Neural crest cell (in vitro differentiated cells): ENCODE measurements at regions not wholly inside any gene's neighbourhood (a gene's known extent, or its start where the extent isn't known, plus 50 kb on each side); places are given as distances from the start of the nearest gene placed in this dataset.

Source experiments
- DNase-seq: peaks from one replicate; pipeline ENCODE4 v3.0.0; 2021; ENCODE audit warnings: low read depth, mixed read lengths, low spot score
- H3K27ac Mint-ChIP-seq: one replicate; pipeline ENCODE4 v1.8.0; 2021; ENCODE audit warnings: mild to moderate bottlenecking, mixed read lengths; ENCODE audit not compliant: unreplicated experiment
- H3K27me3 Mint-ChIP-seq: 2 replicates; pipeline ENCODE4 v1.8.0; 2021; ENCODE audit warnings: low read depth, mild to moderate bottlenecking, mixed read lengths
- H3K36me3 Mint-ChIP-seq: 2 replicates; pipeline ENCODE4 v1.8.0; 2021; ENCODE audit warnings: low read depth, mild to moderate bottlenecking, mixed read lengths
- H3K4me1 Mint-ChIP-seq: 2 replicates; pipeline ENCODE4 v1.8.0; 2021; ENCODE audit warnings: mixed read lengths
- H3K4me3 Mint-ChIP-seq: one replicate; pipeline ENCODE4 v1.8.0; 2021; ENCODE audit warnings: mild to moderate bottlenecking, mixed read lengths
- H3K9me3 Mint-ChIP-seq: 2 replicates; pipeline ENCODE4 v1.8.0; 2021; ENCODE audit warnings: mixed read lengths
- TF ChIP-seq, protein P1 (sequence below): fragments of 200-600 bp; sonication (generic); conservative IDR thresholded peaks from 2 replicates; pipeline ENCODE4 v1.5.0; 2021; ENCODE audit warnings: antibody characterized with exemption, mild to moderate bottlenecking

DNA sequence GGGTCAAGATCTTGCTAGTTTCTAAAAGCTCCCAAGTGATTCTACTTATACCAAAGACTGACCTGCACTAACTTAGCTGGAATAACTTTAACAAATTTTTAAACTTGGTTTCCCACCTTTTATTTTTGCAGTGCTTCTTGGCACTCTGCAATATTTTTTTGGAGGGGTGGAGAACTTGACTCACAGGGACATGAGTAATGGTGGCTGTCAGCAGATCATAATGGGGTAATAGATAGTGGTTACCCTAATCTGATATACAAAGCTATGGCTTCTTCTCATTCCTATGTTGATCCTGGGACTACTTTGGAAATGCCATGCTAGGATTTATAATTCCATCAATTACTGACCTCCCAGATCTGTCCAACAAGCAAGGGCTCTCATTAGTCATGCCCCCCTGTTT is 295.7 kb downstream of the GPAT3 start:
- Mint-ChIP-seq H3K36me3 (no peaks in the 10 kb centered on the region), H3K27ac (no peak overlapping the region), H3K4me3 (no peak overlapping the region)

DNA sequence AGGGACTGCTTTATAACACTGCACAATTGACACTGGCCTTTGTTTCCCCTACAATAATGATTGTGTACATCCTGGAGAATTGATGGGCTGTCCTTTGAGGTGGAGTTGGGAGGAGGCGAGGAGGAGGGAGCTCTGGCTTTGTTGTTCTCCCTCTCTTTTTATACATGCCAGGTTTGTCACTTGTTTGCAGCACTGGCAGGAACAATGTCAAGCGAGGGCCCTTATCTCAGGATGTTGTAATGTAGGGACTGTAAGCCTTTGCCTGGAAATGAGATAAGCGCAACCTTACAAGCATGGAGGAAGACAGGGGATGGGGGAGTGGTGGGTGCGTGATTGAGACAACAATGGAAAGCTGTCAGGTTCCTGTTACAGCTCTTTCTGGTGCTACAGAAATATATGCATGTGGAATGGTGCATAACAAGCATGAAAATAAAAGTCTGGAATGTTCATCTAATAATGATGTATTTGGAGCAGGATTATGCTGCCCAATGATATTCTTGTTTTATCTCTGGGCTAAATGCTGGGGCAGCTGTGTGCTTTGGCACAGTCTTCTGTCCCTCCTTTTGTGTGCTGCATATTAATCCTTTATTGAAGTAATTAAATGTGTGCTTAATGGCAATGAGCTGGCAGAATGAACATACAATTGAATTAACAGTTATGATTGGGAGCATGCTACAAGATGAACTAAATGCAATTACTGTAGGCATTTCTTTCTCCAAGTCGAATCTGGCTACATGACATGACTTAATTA is 294.4 kb downstream of the GPAT3 start:
- no peak overlapping the region for H3K4me3 Mint-ChIP-seq
- H3K4me1 Mint-ChIP-seq: peaks cover 12% of the 10 kb centered on the region

More for the DNA sequence above, 295.7 kb downstream of the GPAT3 start:
- H3K27me3 Mint-ChIP-seq: no peaks in the 10 kb centered on the region
- TF ChIP-seq, protein P1, sequence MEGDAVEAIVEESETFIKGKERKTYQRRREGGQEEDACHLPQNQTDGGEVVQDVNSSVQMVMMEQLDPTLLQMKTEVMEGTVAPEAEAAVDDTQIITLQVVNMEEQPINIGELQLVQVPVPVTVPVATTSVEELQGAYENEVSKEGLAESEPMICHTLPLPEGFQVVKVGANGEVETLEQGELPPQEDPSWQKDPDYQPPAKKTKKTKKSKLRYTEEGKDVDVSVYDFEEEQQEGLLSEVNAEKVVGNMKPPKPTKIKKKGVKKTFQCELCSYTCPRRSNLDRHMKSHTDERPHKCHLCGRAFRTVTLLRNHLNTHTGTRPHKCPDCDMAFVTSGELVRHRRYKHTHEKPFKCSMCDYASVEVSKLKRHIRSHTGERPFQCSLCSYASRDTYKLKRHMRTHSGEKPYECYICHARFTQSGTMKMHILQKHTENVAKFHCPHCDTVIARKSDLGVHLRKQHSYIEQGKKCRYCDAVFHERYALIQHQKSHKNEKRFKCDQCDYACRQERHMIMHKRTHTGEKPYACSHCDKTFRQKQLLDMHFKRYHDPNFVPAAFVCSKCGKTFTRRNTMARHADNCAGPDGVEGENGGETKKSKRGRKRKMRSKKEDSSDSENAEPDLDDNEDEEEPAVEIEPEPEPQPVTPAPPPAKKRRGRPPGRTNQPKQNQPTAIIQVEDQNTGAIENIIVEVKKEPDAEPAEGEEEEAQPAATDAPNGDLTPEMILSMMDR: no peak
- no peak for DNase-seq
- peaks cover 12% of the 10 kb centered on the region for H3K4me1 Mint-ChIP-seq
- no peaks in the 10 kb centered on the region for H3K9me3 Mint-ChIP-seq

DNA sequence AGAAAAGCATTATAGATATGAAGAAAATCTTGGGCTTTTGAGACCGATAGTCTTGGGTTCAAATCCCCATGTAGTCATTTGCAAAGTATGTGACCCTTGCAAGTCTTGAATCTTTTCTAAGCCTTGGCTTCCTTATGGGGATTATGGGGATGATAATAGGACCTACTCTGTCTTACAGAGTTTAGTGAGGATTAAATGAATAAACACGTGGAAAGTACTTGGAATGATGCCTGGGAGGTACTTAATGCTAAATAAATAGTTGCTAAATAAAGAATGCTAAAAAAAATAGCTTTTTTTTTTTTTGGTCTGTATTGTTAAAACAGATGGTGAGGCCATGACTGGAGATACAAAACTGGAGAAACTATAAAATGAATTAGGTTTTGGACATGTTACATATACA is 292.7 kb downstream of the GPAT3 start:
- Mint-ChIP-seq H3K9me3 (peaks cover 5% of the 10 kb centered on the region), H3K4me1 (peaks cover 12% of the 10 kb centered on the region), H3K27ac (no peak overlapping the region), H3K4me3 (no peak overlapping the region), H3K27me3 (no peaks in the 10 kb centered on the region), H3K36me3 (no peaks in the 10 kb centered on the region)
- TF ChIP-seq, protein P1: no peak
- no peak for DNase-seq

More for the DNA sequence above, 294.4 kb downstream of the GPAT3 start:
- TF ChIP-seq, protein P1: no peak
- DNase-seq: no peak
- no peaks in the 10 kb centered on the region for H3K36me3 Mint-ChIP-seq
- no peak overlapping the region for H3K27ac Mint-ChIP-seq
- H3K27me3 Mint-ChIP-seq: no peaks in the 10 kb centered on the region
- H3K9me3 Mint-ChIP-seq: no peaks in the 10 kb centered on the region

DNA sequence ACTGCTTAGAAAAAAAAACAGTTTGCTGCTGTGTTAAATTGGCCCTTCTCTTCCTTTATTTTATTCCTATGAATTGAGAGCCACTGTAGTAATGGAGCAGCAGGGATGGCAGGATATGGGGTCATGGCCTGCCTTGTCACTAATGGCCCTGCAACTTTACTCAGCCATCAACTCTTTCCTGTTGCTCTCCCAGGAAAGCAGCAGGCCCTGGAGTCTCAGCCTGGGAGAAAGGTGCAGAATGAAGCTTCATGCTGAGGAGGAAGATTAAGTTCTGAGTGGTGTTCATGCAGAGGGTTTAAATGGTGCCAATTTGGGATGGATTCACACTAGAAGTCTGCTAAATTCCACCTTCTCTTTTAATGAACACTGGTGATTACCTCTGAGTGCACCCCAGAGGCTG is 285.6 kb downstream of the GPAT3 start:
- no peak for DNase-seq
- Mint-ChIP-seq H3K4me3 (no peak overlapping the region), H3K36me3 (peaks cover 2% of the 10 kb centered on the region), H3K27ac (no peak overlapping the region), H3K9me3 (peaks cover 17% of the 10 kb centered on the region), H3K4me1 (peaks cover 8% of the 10 kb centered on the region), H3K27me3 (no peaks in the 10 kb centered on the region)
- TF ChIP-seq, protein P1: no peak

DNA sequence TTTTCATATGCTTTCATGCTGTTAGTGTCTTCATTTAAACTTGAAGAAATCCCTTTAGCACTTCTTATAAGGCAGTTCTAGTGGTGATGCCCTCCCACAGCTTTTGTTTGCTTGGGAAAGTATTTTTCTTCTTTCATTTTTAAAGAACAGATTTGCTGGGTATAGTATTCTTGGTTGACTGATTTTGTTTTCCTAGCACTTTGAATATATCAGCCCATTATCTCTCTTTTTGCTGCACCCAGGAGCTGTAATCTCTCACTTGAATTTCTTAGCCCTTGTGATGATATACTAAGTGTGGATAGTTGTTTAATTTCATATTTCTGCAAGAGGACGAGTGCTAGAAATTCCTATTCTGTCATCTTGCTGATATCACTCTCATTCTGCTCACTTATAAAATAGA is 283.7 kb downstream of the GPAT3 start:
- no peak for DNase-seq
- no peak overlapping the region for H3K27ac Mint-ChIP-seq
- H3K4me1 Mint-ChIP-seq: peaks cover 8% of the 10 kb centered on the region
- peaks cover 17% of the 10 kb centered on the region for H3K9me3 Mint-ChIP-seq
- TF ChIP-seq, protein P1: no peak
- peaks cover 2% of the 10 kb centered on the region for H3K36me3 Mint-ChIP-seq
- no peak overlapping the region for H3K4me3 Mint-ChIP-seq
- no peaks in the 10 kb centered on the region for H3K27me3 Mint-ChIP-seq
